COR-L47 (cell line): ENCODE measurements at regions not wholly inside any gene's neighbourhood (a gene's known extent, or its start where the extent isn't known, plus 50 kb on each side); places are given as distances from the start of the nearest gene placed in this dataset.

Experiments used
- DNase-seq: peaks from one replicate; lab custom pipeline; 2025; lab: John Stamatoyannopoulos, UW

DNA sequence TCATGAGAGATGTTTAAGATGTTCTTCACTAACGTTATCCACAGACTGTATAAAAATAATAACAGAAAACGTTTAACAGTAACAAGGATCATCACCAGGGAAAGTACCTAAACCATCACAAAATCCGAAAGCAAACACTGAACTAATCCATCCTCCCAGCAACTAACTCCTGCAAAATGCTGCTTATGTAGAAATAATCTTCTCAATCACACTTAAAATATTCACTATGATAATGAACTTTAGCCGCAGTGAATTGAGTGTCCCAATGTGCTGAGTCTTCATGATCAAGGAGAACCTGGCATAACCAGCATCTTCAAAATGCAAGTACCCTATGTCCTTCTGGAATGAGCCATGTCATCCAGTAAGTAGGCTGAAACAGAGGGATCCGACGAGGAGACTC lies 166.1 kb downstream of the LTN1 start:
- no peak for DNase-seq

DNA sequence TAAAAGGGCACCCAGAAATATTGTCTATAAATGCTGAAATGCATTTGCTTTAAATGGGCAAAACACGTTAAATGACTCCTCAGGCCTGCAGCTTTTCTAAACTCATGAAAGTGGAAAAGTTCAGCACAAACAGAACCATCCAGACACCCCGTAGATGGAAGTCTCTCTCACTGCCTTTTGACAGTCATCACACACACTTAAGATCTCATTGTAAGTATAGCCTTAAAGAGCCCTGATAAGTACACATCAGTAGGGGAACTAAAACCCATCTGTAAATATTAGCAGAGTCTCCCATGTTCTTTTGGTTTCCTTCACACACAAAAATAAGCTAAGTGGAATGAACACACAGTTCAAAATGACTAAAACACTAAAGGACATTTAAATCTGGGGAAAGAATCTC lies 166.7 kb downstream of the LTN1 start:
- no peak for DNase-seq

DNA sequence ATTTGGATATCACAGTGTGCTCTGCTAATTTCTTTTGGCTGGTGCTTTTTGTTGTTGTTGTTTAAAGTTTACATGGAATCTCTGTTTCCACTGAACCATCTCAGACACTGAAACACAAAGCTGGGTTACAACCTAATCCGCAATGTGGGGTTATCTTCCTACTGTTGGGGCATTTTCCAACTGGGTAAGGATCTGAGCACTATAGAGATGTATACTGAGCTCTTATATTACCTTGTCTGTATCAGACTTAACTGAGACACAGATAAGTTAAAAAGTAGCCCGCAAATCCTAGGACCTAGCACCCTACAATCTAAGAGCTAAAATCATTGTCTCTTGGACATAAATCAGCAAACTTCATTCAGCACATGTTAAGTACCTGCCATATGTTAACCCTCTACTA lies 169.2 kb downstream of the LTN1 start:
- DNase-seq = no peak

DNA sequence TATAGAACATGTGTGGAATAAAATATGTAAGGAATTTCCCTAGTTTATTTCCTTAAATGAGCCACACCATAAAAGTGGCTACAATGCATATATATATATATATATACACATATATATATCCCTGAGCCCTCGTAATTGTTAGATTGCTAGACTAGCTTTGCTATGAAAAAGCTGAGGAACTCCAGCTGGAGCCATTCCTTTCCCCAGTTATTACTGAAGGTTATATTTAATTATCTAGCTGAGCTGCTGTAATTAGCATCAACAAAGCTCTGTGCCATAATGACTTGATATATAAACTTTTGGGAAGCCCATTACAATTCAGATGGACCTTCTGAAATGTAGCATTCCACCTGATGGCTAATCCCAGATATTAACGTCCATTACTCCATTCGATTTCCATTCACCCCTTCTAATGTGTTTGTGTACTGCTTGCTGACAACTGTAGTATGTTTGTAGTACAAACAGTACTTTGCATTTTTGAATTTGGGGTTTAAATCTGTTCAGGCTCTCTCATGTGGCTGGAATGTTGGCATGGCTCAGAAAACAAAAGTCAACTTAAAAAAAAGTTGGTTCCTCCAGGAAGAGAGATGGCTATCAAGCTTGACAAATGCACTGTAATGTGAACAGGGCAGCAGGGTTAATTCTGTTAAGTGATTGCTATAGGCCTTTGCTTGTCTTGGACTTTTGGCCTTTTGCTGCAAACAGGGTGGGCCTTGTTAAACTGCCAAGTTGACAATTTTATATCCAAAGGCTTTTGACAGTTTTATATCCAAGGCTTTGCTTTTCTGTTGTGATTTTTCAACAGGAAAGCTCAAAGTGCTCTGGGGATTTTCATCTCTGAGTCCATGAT lies 170.0 kb downstream of the LTN1 start:
- no peak for DNase-seq

DNA sequence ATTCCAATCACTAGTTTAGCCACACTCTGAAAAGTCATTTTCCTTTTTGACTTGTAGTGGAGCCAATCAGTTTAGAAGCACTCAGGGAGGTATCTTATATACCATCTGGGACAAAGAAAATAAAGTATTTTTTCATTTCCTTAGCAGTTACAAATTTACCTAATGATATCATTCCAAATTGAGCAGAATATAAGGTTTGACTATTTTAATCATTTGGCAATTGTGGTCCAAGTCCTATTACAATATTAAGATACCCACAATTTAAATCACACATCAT lies 170.6 kb downstream of the LTN1 start:
- no peak for DNase-seq

DNA sequence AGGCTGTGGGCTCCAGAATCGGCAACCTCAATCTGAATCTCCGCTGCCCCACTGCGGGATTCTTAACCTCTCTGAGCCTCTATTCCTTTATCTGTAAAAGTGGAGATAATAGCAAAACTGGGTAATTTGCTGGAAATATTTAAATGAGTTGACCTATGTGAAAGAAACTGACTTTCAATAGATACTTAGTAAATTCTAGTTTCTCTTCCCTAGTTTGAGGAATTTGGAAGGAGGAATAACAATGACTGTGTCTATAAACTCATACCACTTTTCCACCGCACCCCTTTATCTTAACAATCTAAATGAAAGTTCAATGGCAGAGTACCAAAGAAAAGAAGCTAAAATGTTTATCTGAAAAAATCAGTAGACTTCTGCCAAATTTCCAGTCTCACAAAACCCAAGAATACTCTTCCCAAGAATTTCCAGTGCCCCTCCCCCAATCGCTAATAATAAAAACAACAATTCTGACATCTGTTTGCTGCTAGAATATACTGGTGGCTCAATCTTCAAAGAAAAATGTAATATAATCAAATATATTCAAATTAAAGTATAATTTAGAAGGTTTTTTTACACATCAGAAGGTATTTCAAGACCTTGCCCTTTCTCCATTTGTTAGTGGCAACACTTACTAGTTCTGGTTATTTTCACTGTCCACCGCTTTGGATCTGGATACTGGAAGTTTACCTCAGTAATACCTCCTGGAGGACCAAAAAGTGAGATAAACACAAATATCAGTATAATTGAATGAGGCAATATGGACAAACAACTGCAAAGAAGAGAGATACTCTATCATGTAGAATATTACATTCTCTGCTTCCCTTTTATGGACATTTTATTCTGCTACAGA lies 171.2 kb downstream of the LTN1 start:
- DNase-seq = no peak

DNA sequence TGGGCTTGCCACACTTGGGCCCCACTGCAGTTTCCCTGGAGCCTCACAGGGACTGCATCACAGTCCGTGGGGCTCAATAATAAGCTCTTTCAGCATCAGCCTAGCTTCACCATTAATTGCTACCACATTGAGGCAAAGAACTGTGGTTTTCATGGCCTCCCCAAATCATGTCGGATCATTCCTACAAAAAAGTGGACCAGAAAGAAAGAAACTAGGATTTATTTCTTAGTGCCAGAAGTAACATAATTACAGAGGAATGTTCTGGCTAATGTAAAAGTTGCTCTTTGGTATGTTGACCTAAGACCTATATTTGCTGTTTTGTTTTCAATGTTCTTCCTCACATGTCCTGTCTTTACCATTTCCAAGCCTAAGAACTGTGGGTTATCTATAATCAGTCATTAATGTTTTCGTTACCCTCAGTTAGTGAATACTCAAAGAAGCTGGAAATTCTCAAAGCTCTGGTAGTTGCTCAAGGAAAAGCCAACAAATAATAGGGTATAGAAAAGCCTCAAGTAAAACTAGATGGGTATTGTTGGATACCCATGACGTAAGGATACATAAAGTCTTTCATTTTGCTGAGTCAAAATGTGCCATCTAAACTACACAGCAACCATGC lies 173.9 kb downstream of the LTN1 start:
- DNase-seq = no peak

DNA sequence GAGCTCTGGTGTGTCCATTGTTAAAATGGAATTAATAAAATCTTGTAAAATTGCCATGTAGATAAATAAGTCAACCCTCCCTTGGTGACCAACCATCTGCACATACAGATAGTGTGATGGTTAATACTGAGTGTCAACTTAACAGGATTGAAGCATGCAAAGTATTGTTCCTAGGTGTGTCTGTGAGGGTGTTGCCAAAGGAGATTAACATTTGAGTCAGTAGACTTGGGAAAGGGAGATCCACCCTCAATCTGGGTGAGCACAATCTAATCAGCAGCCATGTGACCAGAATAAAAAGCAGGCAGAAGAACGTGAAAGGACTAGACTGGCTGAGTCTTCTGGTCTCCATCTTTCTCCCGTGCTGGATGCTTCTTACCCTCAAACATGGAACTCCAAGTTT lies 174.8 kb downstream of the LTN1 start:
- no peak for DNase-seq

DNA sequence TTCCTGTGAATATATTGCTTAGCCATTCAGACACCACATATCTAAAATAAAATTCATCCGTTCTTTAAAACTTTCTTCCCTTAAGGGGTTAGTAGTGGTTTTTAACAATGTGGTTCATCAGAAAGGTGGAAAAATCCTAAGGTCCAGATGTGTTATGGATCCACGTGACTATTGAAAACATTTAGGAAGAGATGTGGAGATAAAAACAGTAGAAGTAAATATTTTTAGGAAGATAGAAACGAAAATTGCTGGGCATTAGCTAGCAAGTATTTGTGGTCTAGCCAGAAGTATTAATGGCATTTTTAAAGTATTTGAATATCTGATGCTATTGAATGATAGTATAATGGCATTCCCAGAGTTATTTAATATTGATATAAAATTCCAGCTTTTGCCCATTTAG lies 180.8 kb downstream of the LTN1 start:
- DNase-seq = no peak

DNA sequence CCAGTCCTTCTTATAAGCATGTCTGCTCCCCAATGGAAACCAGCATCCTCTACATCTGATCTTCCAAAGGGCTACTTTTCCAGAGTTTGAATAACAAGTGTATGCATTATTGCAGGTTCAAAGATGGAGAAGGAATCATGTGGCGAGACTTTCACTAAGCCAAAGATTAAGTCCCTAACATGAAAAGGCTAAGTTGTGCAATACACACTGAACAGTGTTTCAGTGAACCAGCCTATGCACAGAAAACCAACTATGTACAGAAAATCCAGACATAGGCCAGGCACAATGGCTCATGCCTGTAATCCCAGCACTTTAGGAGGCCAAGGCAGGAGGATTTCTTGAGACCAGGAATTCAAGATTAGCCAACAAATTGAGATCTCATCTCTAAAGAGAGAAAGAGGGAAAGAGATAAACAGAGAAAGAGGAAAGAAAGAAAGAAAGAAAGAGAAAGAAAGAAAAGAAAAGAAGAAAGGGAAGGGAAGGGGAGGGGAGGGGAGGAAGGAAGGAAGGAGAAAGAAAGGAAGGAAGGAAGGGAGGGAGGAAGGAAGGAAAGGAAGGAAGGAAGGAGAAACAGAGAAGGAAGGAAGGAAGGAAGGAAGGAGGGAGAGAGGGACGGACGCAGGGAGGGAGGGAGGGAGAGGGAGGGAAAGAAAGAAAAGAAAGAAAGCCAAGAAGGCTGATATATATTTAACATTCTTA lies 181.7 kb downstream of the LTN1 start:
- DNase-seq = no peak

DNA sequence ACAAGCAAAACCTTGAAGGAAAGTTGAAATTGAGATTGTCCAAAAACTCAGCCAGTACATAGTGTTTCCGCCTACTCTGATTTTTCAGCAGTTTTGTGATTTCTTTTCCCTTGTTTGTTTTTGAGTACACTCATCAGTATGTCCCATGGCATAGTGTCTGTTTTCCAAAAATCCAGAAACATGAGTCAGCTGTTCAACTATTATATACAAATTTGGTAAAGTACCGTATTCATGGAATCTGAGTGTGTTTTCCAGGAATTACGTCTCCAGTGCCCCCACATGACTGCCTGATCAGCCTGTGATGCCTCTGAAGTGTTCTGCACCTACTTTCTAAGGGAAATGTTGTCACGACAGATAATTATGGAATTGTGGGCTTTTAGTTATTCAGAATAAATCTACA lies 186.8 kb downstream of the LTN1 start:
- no peak for DNase-seq

DNA sequence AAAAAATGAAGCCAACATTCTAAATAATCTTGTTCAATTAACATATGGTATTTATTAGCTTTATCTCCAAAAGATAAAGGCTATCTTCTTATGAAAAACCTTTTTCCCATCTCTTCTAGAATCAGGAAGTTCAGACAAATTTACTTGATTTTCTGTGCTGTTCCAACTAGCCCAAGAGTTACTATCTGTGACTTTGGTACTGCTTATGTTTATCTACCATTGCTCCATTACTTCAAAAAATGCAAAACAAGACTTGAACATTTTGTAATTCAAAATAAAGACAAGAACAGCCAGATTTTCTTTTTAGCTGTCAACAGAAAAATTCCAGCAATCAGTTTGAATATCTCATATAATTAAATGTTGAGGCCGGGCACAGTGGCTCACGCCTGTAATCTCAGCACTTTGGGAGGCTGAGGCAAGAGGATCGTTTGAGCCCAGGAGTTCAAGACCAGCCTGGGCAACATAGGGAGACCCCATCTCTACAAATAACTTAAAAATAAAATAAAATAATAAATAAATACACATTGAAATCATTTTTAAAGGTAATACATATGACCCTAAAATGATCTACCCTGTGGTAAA lies 188.5 kb downstream of the LTN1 start:
- no peak for DNase-seq

DNA sequence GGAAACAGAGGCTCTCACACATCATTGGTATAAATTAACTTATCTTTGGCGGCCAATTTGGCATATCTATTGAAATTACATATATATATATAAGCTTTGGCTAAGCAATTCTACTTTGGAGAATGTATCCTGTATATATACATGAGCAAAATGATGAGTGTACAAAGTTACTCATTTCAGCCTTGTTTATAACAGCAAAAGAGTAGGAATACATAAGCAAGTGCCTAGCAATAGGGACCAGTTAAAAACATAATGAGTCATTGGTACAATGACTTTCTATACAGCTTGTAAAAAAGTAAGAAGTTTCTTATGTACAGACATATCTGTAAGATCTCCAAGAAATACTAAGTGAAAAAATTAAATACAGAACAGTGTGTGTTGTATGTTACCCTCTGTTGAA lies 190.8 kb downstream of the LTN1 start:
- no peak for DNase-seq

DNA sequence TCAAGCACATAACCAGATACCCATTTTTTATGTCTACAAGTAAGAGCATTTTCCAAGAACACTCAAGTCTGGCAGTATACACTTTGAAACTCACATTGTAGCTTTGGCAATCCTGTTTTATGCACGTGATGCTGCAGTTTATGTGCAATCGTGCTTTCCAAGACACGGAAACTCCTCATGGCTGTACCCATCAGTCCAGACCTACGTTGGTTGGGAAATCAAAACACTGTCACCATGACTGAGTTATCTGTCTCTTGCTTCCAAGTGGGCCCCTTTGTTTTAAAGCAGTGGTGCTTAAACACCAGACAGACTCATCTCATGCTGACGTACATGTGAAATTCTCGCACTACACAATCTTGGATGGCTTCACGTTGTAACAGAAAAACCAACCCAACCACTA lies 192.8 kb downstream of the LTN1 start:
- DNase-seq = no peak

DNA sequence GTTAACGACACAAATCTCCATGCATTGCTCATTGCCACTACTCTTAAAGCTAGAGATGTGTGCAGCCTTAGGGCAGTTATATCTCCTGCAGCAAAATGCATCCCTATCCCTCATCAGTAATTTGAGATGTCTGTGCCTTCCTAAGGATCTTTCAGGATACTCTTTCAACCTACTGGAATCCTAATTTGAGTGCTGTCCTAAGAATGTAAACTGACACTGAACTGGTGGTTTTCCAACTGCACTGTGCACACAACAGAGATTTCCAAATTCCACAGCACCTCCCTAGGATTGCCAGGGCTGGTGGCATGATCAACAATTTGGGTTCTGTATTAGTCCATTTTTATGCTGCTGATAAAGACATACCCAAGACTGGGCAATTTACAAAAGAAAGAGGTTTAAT lies 193.9 kb downstream of the LTN1 start:
- no peak for DNase-seq

DNA sequence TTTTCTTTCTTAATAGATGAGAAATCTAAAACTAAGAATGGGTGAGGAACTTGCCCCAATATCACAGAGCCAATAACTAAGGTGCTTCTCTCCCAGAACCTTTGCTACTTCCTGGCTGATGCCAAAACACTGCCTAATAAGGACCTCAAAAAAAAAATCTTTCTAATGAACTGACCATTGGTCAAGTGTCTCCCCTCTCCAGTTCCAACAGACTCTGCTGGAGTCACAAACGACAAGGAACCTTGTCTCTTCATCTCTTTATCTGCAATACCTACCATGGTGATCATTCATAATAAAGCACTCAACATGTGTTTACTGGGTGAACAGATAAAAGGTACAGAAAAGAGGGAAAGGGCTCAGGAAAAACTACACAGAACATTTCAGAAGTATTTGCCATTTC lies 197.4 kb downstream of the LTN1 start:
- no peak for DNase-seq

DNA sequence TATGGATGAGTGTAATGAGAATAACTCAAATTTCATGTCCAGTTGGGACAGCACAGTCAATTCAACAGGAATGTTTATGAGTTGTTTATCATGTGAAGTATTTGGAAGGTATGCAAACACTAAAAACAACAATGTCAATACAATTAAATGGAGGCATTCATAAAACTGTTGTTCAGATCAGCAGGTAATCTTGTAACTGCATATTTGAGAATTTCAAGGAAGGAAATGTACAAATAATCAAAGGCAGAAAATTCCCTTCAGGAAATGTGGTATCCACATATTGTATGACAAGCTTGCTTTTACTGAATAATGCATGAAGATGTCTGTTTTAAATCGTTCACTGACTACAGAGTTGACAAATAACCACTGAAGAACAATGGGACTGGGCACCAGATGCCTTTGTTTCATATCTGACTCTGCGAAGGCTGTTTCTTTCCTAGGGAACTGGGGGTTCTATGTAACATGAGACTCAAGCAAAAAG lies 198.3 kb downstream of the LTN1 start:
- DNase-seq = no peak

DNA sequence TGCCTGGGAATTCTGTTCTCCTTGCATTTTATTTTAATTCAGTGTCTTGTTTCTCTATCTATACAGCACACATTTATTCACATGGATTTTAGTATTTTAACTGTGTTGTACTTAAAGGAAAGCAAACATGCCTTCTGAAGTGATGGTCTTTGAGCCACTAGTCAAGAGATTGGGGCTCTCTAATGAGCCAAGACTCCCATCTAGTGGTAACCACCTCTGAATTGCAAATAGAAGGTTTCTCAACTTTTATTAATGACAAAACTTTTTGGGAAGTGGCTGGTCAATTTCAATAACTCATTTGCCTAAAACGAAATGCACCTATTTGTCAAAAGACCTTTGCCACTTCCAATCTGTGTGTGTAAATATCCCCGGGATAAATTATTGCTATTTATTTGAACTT lies 199.6 kb downstream of the LTN1 start:
- no peak for DNase-seq

DNA sequence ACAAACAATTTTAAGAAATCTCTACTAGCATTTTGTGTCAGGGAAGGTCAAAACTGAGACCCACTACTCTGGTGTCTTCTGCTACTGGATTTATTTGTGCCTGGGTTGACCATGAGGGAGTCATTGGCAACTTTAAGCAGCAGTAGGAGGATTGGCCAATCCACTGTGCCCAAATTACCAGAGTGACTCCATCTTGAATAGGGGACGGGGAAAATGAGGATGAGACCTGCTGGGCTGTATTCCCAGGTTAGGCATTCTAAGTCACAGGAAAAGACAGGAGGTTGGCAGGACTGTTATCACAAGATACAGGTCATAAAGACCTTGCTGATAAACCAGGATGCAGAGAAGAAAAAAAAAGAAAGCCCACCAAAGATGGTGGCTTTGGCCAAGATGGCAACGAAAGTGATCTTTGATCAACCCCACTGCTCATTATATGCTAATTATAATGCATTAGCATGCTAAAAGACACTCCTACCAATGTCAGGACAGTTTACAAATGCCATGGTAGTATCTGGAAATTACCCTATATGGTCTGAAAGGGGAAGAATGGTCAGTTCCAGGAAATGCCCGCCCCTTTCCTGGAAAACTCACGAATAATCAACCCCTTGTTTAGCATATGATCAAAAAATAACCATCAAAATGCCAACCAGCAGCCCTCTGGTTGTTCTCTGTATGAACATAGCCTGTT lies 200.9 kb downstream of the LTN1 start:
- no peak for DNase-seq

DNA sequence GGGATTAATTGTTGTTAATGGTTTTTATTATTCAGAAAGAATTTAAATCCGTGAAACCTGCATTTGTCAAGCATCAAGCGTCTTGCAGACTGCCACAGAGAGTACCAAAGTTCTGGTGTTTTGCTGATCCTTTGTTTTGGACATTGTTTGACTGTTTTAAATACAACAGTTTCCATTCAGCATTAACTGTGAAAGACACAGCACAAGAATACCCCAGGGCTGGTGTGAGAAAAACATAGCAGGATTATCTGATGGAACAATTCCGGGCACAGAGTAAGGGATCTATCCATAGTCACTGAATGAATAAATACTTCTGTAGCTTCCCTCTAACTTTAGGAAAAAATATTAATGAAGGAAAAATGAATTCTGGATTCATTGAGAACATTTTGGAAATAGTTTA lies 202.3 kb downstream of the LTN1 start:
- no peak for DNase-seq

DNA sequence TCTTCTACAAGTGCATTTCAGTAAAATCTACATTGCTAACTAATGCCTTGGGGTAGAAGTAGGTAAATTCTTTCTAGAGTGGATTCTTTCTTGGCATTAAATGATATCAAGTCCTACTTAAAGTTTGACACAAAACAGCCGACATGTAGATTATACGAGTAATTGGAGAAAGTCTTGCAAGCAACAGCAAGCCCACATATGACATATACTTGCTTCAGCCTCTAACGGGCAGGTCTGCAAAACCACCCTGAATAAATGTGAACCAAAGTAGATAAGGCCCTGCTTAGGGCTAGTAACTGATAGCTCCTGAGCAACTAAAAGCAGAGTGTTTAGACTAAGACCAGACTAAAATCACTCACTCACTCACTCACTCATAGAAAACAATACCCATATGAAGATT lies 203.2 kb downstream of the LTN1 start:
- DNase-seq = no peak

DNA sequence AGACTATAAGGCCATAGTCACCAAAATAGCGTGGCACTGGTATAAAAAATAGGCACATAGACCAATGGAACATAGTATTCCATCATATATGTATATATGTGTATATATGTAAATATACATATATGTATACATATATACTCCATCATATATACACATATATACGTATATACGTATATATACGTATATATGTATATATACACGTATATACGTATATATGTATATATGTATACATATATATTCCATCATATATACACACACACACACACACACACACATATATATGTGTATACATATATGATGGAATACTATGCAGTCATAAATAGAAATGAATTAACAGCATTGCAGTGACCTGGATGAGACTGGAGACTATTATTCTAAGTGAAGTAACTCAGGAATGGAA lies 204.6 kb downstream of the LTN1 start:
- no peak for DNase-seq
